K562 (cell line): ENCODE measurements at regions not wholly inside any gene's neighbourhood (a gene's known extent, or its start where the extent isn't known, plus 50 kb on each side); places are given as distances from the start of the nearest gene placed in this dataset.

Source experiments
- ATF2 ChIP-seq: sonication (generic); formaldehyde crosslinking; IDR thresholded peaks from 2 replicates; pipeline ENCODE4 v1.8.1; 2022; ENCODE audit warnings: missing genetic modification reagents
- CBFA2T3 ChIP-seq: fragments of 450-650 bp; IDR thresholded peaks from 2 replicates; pipeline ENCODE4 v1.6.1; 2017
- CREBBP ChIP-seq: IDR thresholded peaks from one replicate; pipeline ENCODE4 v1.6.1; 2012; ENCODE audit warnings: low read depth, mild to moderate bottlenecking, control low read depth, inconsistent platforms, low read length
- HOXB6 ChIP-seq: fragments of 250-450 bp; sonication (Bioruptor Pico); IDR thresholded peaks from 2 replicates; pipeline ENCODE4 v1.5.1; 2022; ENCODE audit warnings: mild to moderate bottlenecking, borderline replicate concordance
- JUNB ChIP-seq: fragments of 450-650 bp; formaldehyde crosslinking; conservative IDR thresholded peaks from 2 replicates; pipeline ENCODE4 v1.4.0; 2020; ENCODE audit warnings: mild to moderate bottlenecking
- JUND ChIP-seq, 2 experiments: IDR thresholded peaks; 2 replicates in 1 of 2; 3 replicates in 1 of 2; pipeline ENCODE4 v1.6.1; 2011; ENCODE audit warnings: borderline replicate concordance in 2 of 2, low read depth in 2 of 2, low read length in 2 of 2, improper control_type of control experiment in 1 of 2, missing biosample characterization in 1 of 2, missing genetic modification characterization in 1 of 2, missing genetic modification reagents in 1 of 2
- MYC ChIP-seq, 2 experiments: fragments of 250-450 bp in 1 of 2; sonication (Bioruptor Pico) in 1 of 2; IDR thresholded peaks; 2 replicates each; pipeline versions ENCODE4 v1.5.1 to v1.6.1; 2012 to 2021; ENCODE audit warnings: low read depth in 2 of 2, borderline replicate concordance in 1 of 2, improper control_type of control experiment in 1 of 2, low read length in 1 of 2, mild to moderate bottlenecking in 1 of 2, moderate library complexity in 1 of 2
- SMARCE1 ChIP-seq: fragments of 450-650 bp; IDR thresholded peaks from 2 replicates; pipeline ENCODE4 v1.7.1; 2016; ENCODE audit warnings: mild to moderate bottlenecking
- TAL1 ChIP-seq: fragments of 450-650 bp; IDR thresholded peaks from 2 replicates; pipeline ENCODE4 v1.6.1; 2016; ENCODE audit warnings: mild to moderate bottlenecking
- TEAD4 ChIP-seq, 2 experiments: sonication (generic) in 1 of 2; formaldehyde crosslinking in 1 of 2; IDR thresholded peaks; 2 replicates each; pipeline versions ENCODE4 v1.6.1 to v1.8.0; 2012 to 2022; ENCODE audit warnings: borderline replicate concordance in 1 of 2, inconsistent platforms in 1 of 2, low read length in 1 of 2, mild to moderate bottlenecking in 1 of 2, missing genetic modification reagents in 1 of 2
- TRIM24 ChIP-seq, 2 experiments: fragments of 450-650 bp; IDR thresholded peaks; 2 replicates each; pipeline ENCODE4 v1.6.1; 2016
- ZBTB12 ChIP-seq: fragments of 250-450 bp; sonication (Bioruptor Pico); IDR thresholded peaks from 2 replicates; pipeline ENCODE4 v1.4.0; 2020

GRCh38 chr12:33596061-33596460 is 156.4 kb upstream of the SYT10 start (continued):
- TF ChIP-seq TAL1 (peak; percentile 34), CREBBP (no peak), TRIM24 (IDR thresholded peaks at IDR 0.05) (peak in 1 of 2 experiments; percentile 30; a peak in 1 of 4 replicates), HOXB6 (CRISPR knock-in tag) (no peak), MYC (IDR thresholded peaks at IDR 0.05; ENCODE audit: low read depth, low read length) (no peak), MYC (CRISPR knock-in tag; IDR thresholded peaks at IDR 0.05; ENCODE audit: borderline replicate concordance, low read depth) (no peak), ATF2 (no peak), JUNB (CRISPR knock-in tag) (no peak), JUND (IDR thresholded peaks at IDR 0.05; ENCODE audit: borderline replicate concordance, low read depth, low read length) (peak; percentile 63; the same call in 1 of the 2 replicates), JUND (tag; IDR thresholded peaks at IDR 0.05; ENCODE audit: borderline replicate concordance, low read depth, low read length) (0 out of 3 replicates have a peak, but pooled peaks have one; percentile 26), ZBTB12 (CRISPR knock-in tag) (no peak), SMARCE1 (peak; percentile 58; the same call in 1 of the 2 replicates), TEAD4 (IDR thresholded peaks at IDR 0.05; ENCODE audit: low read length) (peak; percentile 36; the same call in 1 of the 2 replicates), TEAD4 (CRISPR knock-in tag; IDR thresholded peaks at IDR 0.05; ENCODE audit: borderline replicate concordance) (no peak), CBFA2T3 (peak; percentile 50)
